SK-N-SH (cell line): ENCODE measurements at regions not wholly inside any gene's neighbourhood (a gene's known extent, or its start where the extent isn't known, plus 50 kb on each side); places are given as distances from the start of the nearest gene placed in this dataset.
"Not testable (repeated sequence)": the region's sequence is repeated elsewhere in the genome, so short reads cannot be mapped to it uniquely, and the experiment has no call there.

ENCODE experiments used
- CTCF ChIA-PET: fragments of 300-600, 350-600 bp; formaldehyde crosslinking; extraction: SDS; loops from one replicate; lab custom pipeline; 2021; lab: Yijun Ruan, JAX
- POLR2A ChIA-PET: fragments of 350-600 bp; sonication (Branson Sonifier 250); formaldehyde crosslinking; extraction: SDS; loops from one replicate; lab custom pipeline; 2020; ENCODE audit warnings: antibody characterized with exemption, inconsistent platforms; lab: Yijun Ruan, JAX
- DNase-seq: peaks from one replicate; pipeline ENCODE4 v3.0.0; 2012
- H2AFZ ChIP-seq: fragments of 200-600 bp; sonication (generic); 2 replicates; pipeline ENCODE4 v1.8.1; 2016; ENCODE audit warnings: antibody characterized with exemption, mild to moderate bottlenecking, low read depth
- H3F3A ChIP-seq: fragments of 200-600 bp; sonication (generic); replicated peaks from 2 replicates; pipeline ENCODE3; 2016; ENCODE audit warnings: antibody characterized with exemption, mild to moderate bottlenecking; ENCODE audit not compliant: insufficient read depth
- H3K27ac ChIP-seq, 2 experiments: fragments of 200-500 bp in 1 of 2; fragments of 200-600 bp in 1 of 2; sonication (Bioruptor generic) in 1 of 2; sonication (generic), shearing (Covaris generic) in 1 of 2; 2 replicates each; pipeline versions ENCODE4 v1.5.1 to v1.6.1; 2014 to 2016; ENCODE audit warnings: low read depth in 2 of 2, inconsistent platforms in 1 of 2, low read length in 1 of 2, mild to moderate bottlenecking in 1 of 2, mixed read lengths in 1 of 2
- H3K27me3 ChIP-seq: fragments of 200-600 bp; sonication (generic), shearing (Covaris generic); 2 replicates; pipeline ENCODE4 v1.6.1; 2016; ENCODE audit warnings: mixed run types; ENCODE audit not compliant: insufficient read depth
- H3K36me3 ChIP-seq, 2 experiments: fragments of 200-500 bp in 1 of 2; fragments of 200-600 bp in 1 of 2; sonication (Bioruptor generic) in 1 of 2; sonication (generic) in 1 of 2; replicated peaks in 1 of 2; 2 replicates each; pipeline versions ENCODE3 to v1.5.1; 2014 to 2016; ENCODE audit warnings: low read length in 1 of 2, mild to moderate bottlenecking in 1 of 2; ENCODE audit not compliant: insufficient read depth in 2 of 2, control insufficient read depth in 1 of 2
- H3K4me1 ChIP-seq, 2 experiments: fragments of 200-500 bp in 1 of 2; fragments of 200-600 bp in 1 of 2; sonication (Bioruptor generic) in 1 of 2; sonication (generic), shearing (Covaris generic) in 1 of 2; 2 replicates each; pipeline versions ENCODE4 v1.5.1 to v1.6.1; 2014 to 2016; ENCODE audit warnings: low read depth in 1 of 2, low read length in 1 of 2, mixed run types in 1 of 2; ENCODE audit not compliant: insufficient read depth in 2 of 2, control insufficient read depth in 1 of 2
- H3K4me2 ChIP-seq: fragments of 200-600 bp; sonication (generic), shearing (Covaris generic); 2 replicates; pipeline ENCODE4 v1.6.1; 2017; ENCODE audit warnings: mixed run types
- H3K4me3 ChIP-seq, 2 experiments: fragments of 200-500 bp in 1 of 2; fragments of 200-600 bp in 1 of 2; sonication (Bioruptor generic) in 1 of 2; sonication (generic), shearing (Covaris generic) in 1 of 2; 2 replicates each; pipeline versions ENCODE4 v1.5.1 to v1.8.1; 2014 to 2016; ENCODE audit warnings: low read depth in 2 of 2, inconsistent platforms in 1 of 2, low read length in 1 of 2, mild to moderate bottlenecking in 1 of 2, mixed read lengths in 1 of 2, moderate library complexity in 1 of 2
- H3K79me2 ChIP-seq: fragments of 200-600 bp; sonication (generic); 2 replicates; pipeline ENCODE4 v1.8.1; 2017; ENCODE audit warnings: mild to moderate bottlenecking; ENCODE audit not compliant: insufficient read depth
- H3K9ac ChIP-seq: fragments of 200-600 bp; sonication (generic); 2 replicates; pipeline ENCODE4 v1.6.1; 2017; ENCODE audit warnings: mixed run types
- H3K9me2 ChIP-seq: fragments of 200-600 bp; sonication (generic); 2 replicates; pipeline ENCODE4 v1.6.1; 2017; ENCODE audit warnings: mixed run types
- H3K9me3 ChIP-seq: fragments of 200-600 bp; sonication (generic); 2 replicates; pipeline ENCODE4 v1.6.1; 2017; ENCODE audit warnings: mixed run types, mild to moderate bottlenecking, moderate library complexity
- H4K20me1 ChIP-seq: fragments of 200-600 bp; sonication (generic); 2 replicates; pipeline ENCODE4 v1.6.1; 2017; ENCODE audit warnings: mild to moderate bottlenecking, mixed run types; ENCODE audit not compliant: insufficient read depth
- CTCF ChIP-seq: fragments of 200-600 bp; sonication (generic); IDR thresholded peaks from 2 replicates; pipeline ENCODE4 v1.6.1; 2017; ENCODE audit warnings: antibody characterized with exemption, mild to moderate bottlenecking, moderate library complexity
- FOSL2 ChIP-seq: IDR thresholded peaks from 2 replicates; pipeline ENCODE4 v1.4.0; 2012; ENCODE audit warnings: low read depth, mild to moderate bottlenecking, moderate library complexity, borderline replicate concordance
- NFIC ChIP-seq: IDR thresholded peaks from 2 replicates; pipeline ENCODE4 v1.4.0; 2012; ENCODE audit warnings: borderline replicate concordance
- RAD21 ChIP-seq: IDR thresholded peaks from 2 replicates; pipeline ENCODE4 v1.6.1; 2012; ENCODE audit warnings: mild to moderate bottlenecking, low read length
- RXRA ChIP-seq: IDR thresholded peaks from 2 replicates; pipeline ENCODE4 v1.4.0; 2012; ENCODE audit warnings: low read depth, mild to moderate bottlenecking, borderline replicate concordance
- SMC3 ChIP-seq: IDR thresholded peaks from 2 replicates; pipeline ENCODE4 v1.6.1; 2012; ENCODE audit warnings: low read depth, low read length, improper control_type of control experiment
- WGBS: methylation state at CpG from one replicate; pipeline ENCODE4 v1.1.6; 2017; ENCODE audit warnings: low lambda C conversion rate; 5-methylcytosine and 5-hydroxymethylcytosine counted together

GRCh38 chr22:22380098-22381030 lies 128.2 kb downstream of the ZNF280B start:
- CTCF ChIA-PET = interaction anchor here (1.3 to 2.2 kb wide), 2 partner anchors 12 to 28 kb away, joined by 3 to 8 read pairs; no protein-coding TSS in a partner anchor
- Histone ChIP-seq H3K4me1 (no peaks in the 10 kb centered on the region), H3K27ac (no peak overlapping the region), H4K20me1 (no peaks in the 10 kb centered on the region)
- no peak for TF ChIP-seq SMC3
- TF ChIP-seq CTCF = peak; percentile 18; the same call in 1 of the 2 replicates
- TF ChIP-seq, all 33 proteins: peak for 1
- H3K36me3 ChIP-seq = no peaks in the 10 kb centered on the region
- H2AFZ ChIP-seq = no peak overlapping the region
- H3K4me3 ChIP-seq = no peak overlapping the region
- H3K9me3 ChIP-seq = no peaks in the 10 kb centered on the region
- no peaks in the 10 kb centered on the region for H3K9me2 ChIP-seq
- no peaks in the 10 kb centered on the region for H3K79me2 ChIP-seq
- no peak overlapping the region for H3K9ac ChIP-seq
- H3F3A ChIP-seq = no peaks in the 10 kb centered on the region
- peaks cover 4% of the 10 kb centered on the region for H3K27me3 ChIP-seq
- WGBS = 3% methylated on average over 11 of the region's 11 CpGs
- peak; percentile 35 for DNase-seq
- H3K4me2 ChIP-seq = no peak overlapping the region
- POLR2A ChIA-PET = no interaction called here

- H4K20me1 ChIP-seq, H3K4me1 ChIP-seq, H3K9me3 ChIP-seq, H3F3A ChIP-seq, H3K4me2 ChIP-seq, H3K27ac ChIP-seq, H3K9ac ChIP-seq, H2AFZ ChIP-seq, POLR2A ChIA-PET, H3K36me3 ChIP-seq, H3K79me2 ChIP-seq, H3K4me3 ChIP-seq, DNase-seq, H3K9me2 ChIP-seq: not testable (repeated sequence)
- CTCF ChIA-PET = interaction anchor here (1.3 kb wide), 1 partner anchor 10 kb away, joined by 4 read pairs; no protein-coding TSS in a partner anchor
- 100% methylated on average over 2 of the region's 2 CpGs for WGBS
- H3K27me3 ChIP-seq = peaks cover 12% of the 10 kb centered on the region; the same call in 1 of the 2 replicates
Observed at GRCh38 chr22:22381292-22381691, 127.2 kb downstream of the ZNF280B start.

GRCh38 chr22:22384267-22384666 lies 124.3 kb downstream of the ZNF280B start:
- Histone ChIP-seq H3K9me2 (no peaks in the 10 kb centered on the region), H3K4me1 (no peaks in the 10 kb centered on the region), H3K4me3 (no peak overlapping the region), H3K27ac (no peak overlapping the region), H2AFZ (no peak overlapping the region), H4K20me1 (no peaks in the 10 kb centered on the region), H3F3A (no peaks in the 10 kb centered on the region), H3K27me3 (peaks cover 17% of the 10 kb centered on the region), H3K9ac (no peak overlapping the region), H3K4me2 (no peak overlapping the region), H3K9me3 (no peaks in the 10 kb centered on the region), H3K79me2 (no peaks in the 10 kb centered on the region), H3K36me3 (no peaks in the 10 kb centered on the region)
- ChIA-PET CTCF (interaction anchor here (0.7 kb wide), 1 partner anchor 28 kb away, joined by 3 read pairs; no protein-coding TSS in a partner anchor), POLR2A (no interaction called here)
- TF ChIP-seq FOSL2 (no peak), NFIC (no peak), RXRA (no peak), RAD21 (no peak)
- 1% methylated on average over 3 of the region's 3 CpGs for WGBS
- DNase-seq = no peak
